ENCODE measurements at regions not wholly inside any gene's neighbourhood (a gene's known extent, or its start where the extent isn't known, plus 50 kb on each side); places are given as distances from the start of the nearest gene placed in this dataset.

DNA sequence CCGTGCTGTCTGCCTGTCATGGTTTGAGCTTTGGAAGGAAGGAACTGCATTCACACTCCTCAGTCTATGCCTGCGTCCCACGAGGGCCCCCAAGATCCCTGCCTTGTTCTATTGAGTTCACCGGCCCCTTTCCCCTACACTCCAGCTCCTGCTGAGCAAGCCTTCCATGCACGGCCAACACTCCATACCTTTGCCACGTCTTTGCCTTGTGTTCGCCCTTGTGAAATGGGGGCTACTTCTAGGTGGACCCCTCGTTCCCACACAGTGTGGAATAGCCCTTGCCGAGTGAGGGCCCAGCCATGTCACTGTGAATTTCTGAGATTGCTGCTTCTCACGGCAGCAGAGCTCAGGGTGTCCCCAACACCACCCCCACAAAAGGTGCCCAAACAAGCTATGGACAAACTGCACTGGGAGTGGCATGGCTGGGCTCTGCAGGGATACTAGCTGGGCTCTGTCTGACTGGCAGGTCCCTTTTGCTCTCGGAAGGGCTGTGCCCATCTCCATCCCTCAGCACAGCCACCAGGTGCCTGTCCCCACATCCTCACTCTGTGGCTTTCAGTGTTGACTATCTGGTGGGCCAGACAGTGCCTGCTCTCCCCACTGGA is 67.9 kb upstream of the ADAMTS2 start:
- no peak overlapping the region for H3K27ac ChIP-seq
- H3K4me1 ChIP-seq = no peaks in the 10 kb centered on the region
- DNase-seq (ENCODE audit: low spot score) = peak; percentile 30
- TF ChIP-seq, protein P1, sequence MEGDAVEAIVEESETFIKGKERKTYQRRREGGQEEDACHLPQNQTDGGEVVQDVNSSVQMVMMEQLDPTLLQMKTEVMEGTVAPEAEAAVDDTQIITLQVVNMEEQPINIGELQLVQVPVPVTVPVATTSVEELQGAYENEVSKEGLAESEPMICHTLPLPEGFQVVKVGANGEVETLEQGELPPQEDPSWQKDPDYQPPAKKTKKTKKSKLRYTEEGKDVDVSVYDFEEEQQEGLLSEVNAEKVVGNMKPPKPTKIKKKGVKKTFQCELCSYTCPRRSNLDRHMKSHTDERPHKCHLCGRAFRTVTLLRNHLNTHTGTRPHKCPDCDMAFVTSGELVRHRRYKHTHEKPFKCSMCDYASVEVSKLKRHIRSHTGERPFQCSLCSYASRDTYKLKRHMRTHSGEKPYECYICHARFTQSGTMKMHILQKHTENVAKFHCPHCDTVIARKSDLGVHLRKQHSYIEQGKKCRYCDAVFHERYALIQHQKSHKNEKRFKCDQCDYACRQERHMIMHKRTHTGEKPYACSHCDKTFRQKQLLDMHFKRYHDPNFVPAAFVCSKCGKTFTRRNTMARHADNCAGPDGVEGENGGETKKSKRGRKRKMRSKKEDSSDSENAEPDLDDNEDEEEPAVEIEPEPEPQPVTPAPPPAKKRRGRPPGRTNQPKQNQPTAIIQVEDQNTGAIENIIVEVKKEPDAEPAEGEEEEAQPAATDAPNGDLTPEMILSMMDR (IDR thresholded peaks at IDR 0.05) = no peak
- no peaks in the 10 kb centered on the region for H3K9me3 ChIP-seq
- no peaks in the 10 kb centered on the region for H3K27me3 ChIP-seq
- no peaks in the 10 kb centered on the region for H3K36me3 ChIP-seq
- no peak overlapping the region for H3K4me3 ChIP-seq

DNA sequence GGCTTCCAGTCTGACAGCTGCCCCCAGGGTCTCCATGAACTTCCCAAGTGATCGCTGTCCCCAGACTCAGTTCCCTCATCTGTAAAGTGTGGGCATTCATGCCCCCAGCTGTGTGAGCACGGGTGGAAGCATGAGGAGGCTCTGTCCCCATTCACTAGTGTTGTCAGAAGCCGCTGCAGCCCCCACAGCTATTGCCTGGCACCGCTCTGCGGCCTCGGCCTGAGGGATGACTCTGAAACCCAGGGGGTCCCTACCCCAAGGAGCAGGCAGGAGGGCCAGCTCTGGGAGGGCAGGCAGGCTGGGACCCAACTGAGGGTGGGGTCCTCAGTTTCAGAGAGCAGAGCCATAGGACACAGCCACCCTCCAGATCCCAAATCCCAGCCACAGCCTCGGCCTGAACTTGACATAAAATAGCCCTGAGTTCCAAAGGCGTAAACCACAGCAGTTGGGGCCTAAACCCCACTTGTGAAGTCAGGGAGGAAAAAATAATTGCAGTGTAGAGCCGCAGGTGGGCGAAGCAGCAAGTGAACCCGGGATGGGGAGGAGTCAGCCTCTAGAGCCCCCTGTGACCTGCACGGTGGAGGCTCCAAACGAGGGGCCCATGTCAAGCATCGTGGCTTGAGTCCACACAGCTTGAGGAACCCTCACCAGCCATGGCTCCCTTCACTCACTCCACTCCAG is 66.0 kb upstream of the ADAMTS2 start:
- H3K4me3 ChIP-seq = no peak overlapping the region
- no peaks in the 10 kb centered on the region for H3K36me3 ChIP-seq
- H3K27ac ChIP-seq = no peak overlapping the region
- no peaks in the 10 kb centered on the region for H3K27me3 ChIP-seq
- TF ChIP-seq, protein P1 (IDR thresholded peaks at IDR 0.05) = no peak
- H3K9me3 ChIP-seq = no peaks in the 10 kb centered on the region
- peak; percentile 23 for DNase-seq (ENCODE audit: low spot score)
- H3K4me1 ChIP-seq = no peaks in the 10 kb centered on the region

DNA sequence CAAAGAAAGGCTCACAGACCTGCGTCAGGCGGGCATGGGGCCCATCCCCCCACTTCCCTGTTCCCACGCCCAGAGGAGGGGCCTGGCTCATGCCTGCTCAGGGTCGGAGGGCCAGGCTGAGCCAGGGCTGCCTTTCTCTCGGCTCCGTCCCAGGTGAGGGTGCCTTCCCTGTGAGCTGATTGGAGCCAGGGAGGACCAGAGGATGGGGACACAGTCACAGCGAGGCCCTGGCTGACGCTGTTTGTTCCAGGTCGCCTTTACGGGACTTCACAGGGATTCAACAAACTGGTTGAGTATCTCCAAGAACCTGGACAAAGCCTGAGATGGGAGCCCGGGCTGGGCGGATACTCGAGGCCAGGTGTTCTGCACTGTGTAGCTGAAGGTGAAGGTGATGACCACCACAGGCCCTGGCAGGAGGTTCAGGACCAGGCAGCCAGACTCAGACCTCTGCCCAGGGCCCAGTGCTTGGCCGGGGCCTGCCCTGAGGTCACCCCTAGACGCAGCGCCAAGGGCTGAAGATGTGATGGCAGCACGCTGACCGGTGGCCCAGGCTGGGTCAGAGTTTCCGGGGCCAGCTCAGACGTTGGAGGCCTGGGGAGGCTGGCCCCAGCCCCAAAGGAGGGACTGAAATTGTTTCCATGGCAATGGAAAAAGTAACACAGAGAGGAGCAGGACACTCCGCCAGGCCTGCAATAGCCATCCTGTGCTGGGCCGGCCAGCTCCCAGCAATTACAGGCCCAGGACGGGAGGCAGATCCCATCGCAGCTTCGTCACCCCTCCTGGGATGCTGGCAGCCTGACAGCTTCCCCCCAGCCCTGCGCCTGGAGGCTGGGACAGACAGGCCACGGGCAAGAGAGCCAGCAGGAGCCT is 65.3 kb upstream of the ADAMTS2 start:
- no peaks in the 10 kb centered on the region for H3K4me1 ChIP-seq
- TF ChIP-seq, protein P1 (IDR thresholded peaks at IDR 0.05) = no peak
- H3K36me3 ChIP-seq = no peaks in the 10 kb centered on the region
- H3K9me3 ChIP-seq = no peaks in the 10 kb centered on the region
- H3K27me3 ChIP-seq = no peaks in the 10 kb centered on the region
- no peak overlapping the region for H3K4me3 ChIP-seq
- H3K27ac ChIP-seq = no peak overlapping the region
- DNase-seq (ENCODE audit: low spot score) = peak; percentile 63

DNA sequence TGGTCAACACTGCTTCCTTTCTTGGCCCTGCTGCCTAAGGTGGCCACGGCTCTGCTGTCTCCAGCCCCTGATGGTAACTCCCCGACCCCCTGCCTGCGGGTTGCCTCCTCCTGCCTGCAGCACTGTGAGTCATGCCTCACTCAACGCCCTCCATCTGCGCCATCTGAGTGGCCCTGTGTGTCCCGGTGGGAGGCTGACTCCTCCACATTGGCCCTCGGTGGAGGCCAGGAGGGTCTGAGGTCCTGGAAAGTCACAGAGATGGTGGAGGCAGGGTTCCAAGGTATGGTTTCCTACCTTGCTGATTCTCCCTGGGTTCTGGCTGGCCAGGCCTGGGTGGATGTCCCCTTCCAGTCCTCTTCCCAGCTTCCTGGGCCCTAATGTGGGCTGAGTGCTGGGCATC is 64.5 kb upstream of the ADAMTS2 start:
- H3K27me3 ChIP-seq = no peaks in the 10 kb centered on the region
- TF ChIP-seq, protein P1 (IDR thresholded peaks at IDR 0.05) = no peak
- no peaks in the 10 kb centered on the region for H3K4me1 ChIP-seq
- no peak overlapping the region for H3K27ac ChIP-seq
- no peaks in the 10 kb centered on the region for H3K36me3 ChIP-seq
- no peaks in the 10 kb centered on the region for H3K9me3 ChIP-seq
- peak; percentile 53 for DNase-seq (ENCODE audit: low spot score)
- H3K4me3 ChIP-seq = no peak overlapping the region

DNA sequence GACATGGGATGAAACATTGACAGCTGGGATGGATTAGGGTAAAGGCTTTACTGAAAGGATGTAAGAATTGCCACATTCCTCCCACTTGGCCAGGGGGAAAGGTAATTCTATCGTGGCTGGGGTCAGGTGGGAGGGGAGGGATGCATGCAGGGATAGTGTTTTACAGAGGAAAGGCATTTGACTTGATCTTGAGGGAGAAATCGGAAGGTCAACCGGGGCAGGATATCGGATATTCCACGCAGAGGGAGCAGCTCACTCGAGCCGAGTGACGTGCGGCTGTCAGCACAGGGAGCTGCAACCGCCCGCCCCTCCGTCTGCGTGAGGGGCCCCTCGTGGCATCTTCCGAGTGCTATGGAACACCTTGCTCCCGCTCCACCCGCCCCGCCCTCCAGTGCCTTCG is 63.4 kb upstream of the ADAMTS2 start:
- H3K27ac ChIP-seq = no peak overlapping the region
- H3K9me3 ChIP-seq = no peaks in the 10 kb centered on the region
- TF ChIP-seq, protein P1 (IDR thresholded peaks at IDR 0.05) = no peak
- H3K4me1 ChIP-seq = no peaks in the 10 kb centered on the region
- H3K36me3 ChIP-seq = no peaks in the 10 kb centered on the region
- no peaks in the 10 kb centered on the region for H3K27me3 ChIP-seq
- H3K4me3 ChIP-seq = no peak overlapping the region
- no peak for DNase-seq (ENCODE audit: low spot score)
